GM12878 (cell line): ENCODE measurements at regions not wholly inside any gene's neighbourhood (a gene's known extent, or its start where the extent isn't known, plus 50 kb on each side); places are given as distances from the start of the nearest gene placed in this dataset.

Experiments used
- ATAC-seq: fragments of 200-7000 bp; cut with Tn5 transposase; 3 replicates; pipeline ENCODE4 v1.9.1; 2020; ENCODE audit warnings: mild to moderate bottlenecking, moderate library complexity
- BruUV-seq: library from RNA; stranded (reverse); fragments of 400-500 nt; replicated peaks from 2 replicates; lab custom pipeline; 2021; lab: Mats Ljungman, UMichigan
- CTCF ChIA-PET: fragments of 300-600 bp; sonication (Branson Sonifier 250); formaldehyde crosslinking; extraction: SDS; loops from one replicate; lab custom pipeline; 2021; ENCODE audit warnings: inconsistent platforms; lab: Yijun Ruan, JAX
- POLR2A ChIA-PET: fragments of 350-600 bp; formaldehyde crosslinking; extraction: SDS; loops from one replicate; lab custom pipeline; 2021; ENCODE audit warnings: inconsistent platforms; lab: Charles Lee
- RAD21 ChIA-PET: fragments of 300-600 bp; sonication (Branson Sonifier 250); formaldehyde crosslinking; loops from one replicate; lab custom pipeline; 2023; ENCODE audit warnings: antibody characterized with exemption; ENCODE audit not compliant: unreplicated experiment; lab: Charles Lee
- SMC1A ChIA-PET: fragments of 300-600 bp; sonication (Branson Sonifier 250); formaldehyde crosslinking; loops from one replicate; lab custom pipeline; 2023; ENCODE audit not compliant: unreplicated experiment, uncharacterized antibody; lab: Charles Lee
- DNase-seq: peaks from one replicate; pipeline ENCODE4 v3.0.0-alpha.2; 2011; ENCODE audit warnings: low read depth, low spot score
- FAIRE-seq: peaks from 3 replicates; lab custom pipeline; 2011; peaks lifted over from hg19 to GRCh38; lab: Jason Lieb, UNC
- H2AFZ ChIP-seq: 2 replicates; pipeline ENCODE4 v1.6.0; 2011; ENCODE audit warnings: low read depth, low read length, control low read depth; ENCODE audit not compliant: control insufficient read depth
- H3K27ac ChIP-seq: 2 replicates; pipeline ENCODE4 v1.5.1; 2011; ENCODE audit warnings: control low read depth; ENCODE audit not compliant: control insufficient read depth, insufficient read depth
- H3K27me3 ChIP-seq, 2 experiments: replicated peaks in 1 of 2; 2 replicates each; pipeline versions ENCODE4 v1.6.0 to v1.6.1; 2011; ENCODE audit warnings: low read length in 1 of 2; ENCODE audit not compliant: control insufficient read depth in 2 of 2, insufficient read depth in 2 of 2
- H3K36me3 ChIP-seq, 2 experiments: 2 replicates each; pipeline ENCODE4 v1.5.1; 2011; ENCODE audit warnings: low read length in 1 of 2; ENCODE audit not compliant: control insufficient read depth in 2 of 2, insufficient read depth in 2 of 2
- H3K4me1 ChIP-seq: 2 replicates; pipeline ENCODE4 v1.6.1; 2011; ENCODE audit warnings: mild to moderate bottlenecking, low read length, moderate library complexity, mixed read lengths; ENCODE audit not compliant: control insufficient read depth, insufficient read depth
- H3K4me2 ChIP-seq: 2 replicates; pipeline ENCODE4 v1.6.0; 2011; ENCODE audit warnings: control low read depth; ENCODE audit not compliant: control insufficient read depth, insufficient read depth
- H3K4me3 ChIP-seq: fragments of 200-600 bp; sonication (generic); 2 replicates; pipeline ENCODE4 v1.5.1; 2016
- H3K79me2 ChIP-seq: 2 replicates; pipeline ENCODE4 v1.6.0; 2011; ENCODE audit warnings: low read length; ENCODE audit not compliant: control insufficient read depth, insufficient read depth
- H3K9ac ChIP-seq: 2 replicates; pipeline ENCODE4 v1.8.0; 2011; ENCODE audit warnings: low read length, control low read depth, mixed read lengths; ENCODE audit not compliant: control insufficient read depth, insufficient read depth
- H3K9me3 ChIP-seq: replicated peaks from 3 replicates; pipeline ENCODE4 v1.5.1; 2011; ENCODE audit warnings: mild to moderate bottlenecking, low read length; ENCODE audit not compliant: control insufficient read depth, insufficient read depth
- H4K20me1 ChIP-seq: 2 replicates; pipeline ENCODE4 v1.6.0; 2011; ENCODE audit not compliant: control insufficient read depth, insufficient read depth
- EED ChIP-seq: sonication (generic); IDR thresholded peaks from 2 replicates; pipeline ENCODE4 v1.6.1; 2016; ENCODE audit warnings: antibody characterized with exemption, low read depth
- HDGF ChIP-seq: fragments of 450-650 bp; IDR thresholded peaks from 2 replicates; pipeline ENCODE4 v1.6.1; 2016; ENCODE audit warnings: antibody characterized with exemption
- IKZF1 ChIP-seq: fragments of 450-650 bp; conservative IDR thresholded peaks from 2 replicates; pipeline ENCODE4 v1.6.1; 2017; ENCODE audit warnings: antibody characterized with exemption, mild to moderate bottlenecking
- JUNB ChIP-seq: IDR thresholded peaks from 2 replicates; pipeline ENCODE4 v1.6.1; 2016; ENCODE audit warnings: antibody characterized with exemption, mild to moderate bottlenecking
- NR2C1 ChIP-seq: fragments of 450-650 bp; IDR thresholded peaks from 2 replicates; pipeline ENCODE4 v1.6.1; 2017; ENCODE audit warnings: antibody characterized with exemption, mild to moderate bottlenecking, moderate library complexity
- RFX5 ChIP-seq: IDR thresholded peaks from 2 replicates; pipeline ENCODE4 v1.6.1; 2011; ENCODE audit warnings: low read depth, low read length, improper control_type of control experiment
- STAT3 ChIP-seq: IDR thresholded peaks from 2 replicates; pipeline ENCODE4 v1.6.1; 2011; ENCODE audit warnings: low read depth, low read length, improper control_type of control experiment
- TBL1XR1 ChIP-seq: IDR thresholded peaks from 2 replicates; pipeline ENCODE4 v1.6.1; 2012; ENCODE audit warnings: low read depth, low read length, improper control_type of control experiment
- ZBTB11 ChIP-seq: fragments of 450-650 bp; formaldehyde crosslinking; IDR thresholded peaks from 2 replicates; pipeline ENCODE4 v1.5.0; 2022; ENCODE audit warnings: mild to moderate bottlenecking, missing genetic modification characterization
- WGBS: methylation state at CpG from one replicate; pipeline ENCODE4 v1.1.6; 2016; ENCODE audit warnings: low lambda C conversion rate; ENCODE audit not compliant: insufficient replicate concordance, insufficient coverage; ENCODE audit errors: missing lambda C conversion rate; 5-methylcytosine and 5-hydroxymethylcytosine counted together
- in situ Hi-C: fragments of 300-500 bp; cut with MboI; formaldehyde crosslinking; loops from 9 replicates; pipeline ENCODE4 v1.14.3; 2018; ENCODE audit warnings: mixed read lengths
- intact Hi-C: fragments of 100-400 bp; cut with micrococcal nuclease; formaldehyde crosslinking; loops from one replicate; pipeline ENCODE4 v1.14.2; 2022; ENCODE audit not compliant: unreplicated experiment
- TF ChIP-seq, protein P1 (sequence below): IDR thresholded peaks from 2 replicates; pipeline ENCODE4 v1.6.1; 2011; ENCODE audit warnings: low read depth, mild to moderate bottlenecking, low read length, moderate library complexity, borderline replicate concordance; ENCODE audit errors: extremely low read depth
- TF ChIP-seq, protein P2 (sequence below): fragments of 450-650 bp; IDR thresholded peaks from 2 replicates; pipeline ENCODE4 v1.6.1; 2014; ENCODE audit warnings: mild to moderate bottlenecking

DNA sequence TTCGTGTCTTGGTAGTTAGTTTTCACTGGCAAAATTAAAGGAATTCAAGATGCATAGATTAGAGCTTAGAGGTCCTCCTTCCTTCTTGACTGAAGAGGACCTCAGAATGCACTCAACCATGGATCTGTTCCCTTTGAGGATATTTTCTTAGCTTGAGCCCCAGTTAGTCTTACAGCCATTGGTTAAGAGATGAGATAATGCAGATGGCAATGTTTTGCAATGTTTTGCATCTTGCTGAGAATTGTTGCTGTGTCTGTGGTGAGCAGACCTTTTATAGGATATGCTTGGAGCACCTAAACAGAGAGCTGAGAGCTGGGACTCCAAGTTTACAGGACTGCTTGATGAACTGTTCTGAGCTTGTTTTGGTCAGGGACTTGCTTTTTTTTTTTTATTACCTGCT is 107.5 kb downstream of the TMEM170B start:
- Histone ChIP-seq H3K27me3 (no peaks in the 10 kb centered on the region), H3K9me3 (no peaks in the 10 kb centered on the region; the same call in 2 of the 3 replicates), H4K20me1 (no peaks in the 10 kb centered on the region), H3K4me3 (no peak overlapping the region), H3K9ac (no peak overlapping the region), H3K36me3 (no peaks in the 10 kb centered on the region), H3K27ac (no peak overlapping the region), H3K4me1 (no peaks in the 10 kb centered on the region), H2AFZ (no peak overlapping the region), H3K79me2 (no peaks in the 10 kb centered on the region), H3K4me2 (no peak overlapping the region)
- no TSS peak for BruUV-seq
- CTCF ChIA-PET, result interaction anchor here (0.6 to 2.0 kb wide), 2 partner anchors 10 to 826 kb away, joined by 3 to 11 read pairs; no protein-coding TSS in a partner anchor
- SMC1A ChIA-PET, result interaction anchor here (0.6 to 1.0 kb wide), 4 partner anchors 11 to 646 kb away, joined by 3 read pairs; partner anchors contain the start of gene EDN1
- in situ Hi-C loops (no loop called here), intact Hi-C loops (no loop called here)
- no peak for FAIRE-seq
- WGBS, result 0% methylated on average over 1 of the region's 1 CpG
- POLR2A ChIA-PET, result no interaction called here
- ATAC-seq, result no peak
- no peak for DNase-seq
- RAD21 ChIA-PET, result no interaction called here
- TF ChIP-seq TBL1XR1 (no peak), EED (no peak), IKZF1 (no peak), HDGF (no peak), ZBTB11 (CRISPR knock-in tag) (no peak), JUNB (no peak), RFX5 (no peak), NR2C1 (no peak), STAT3 (no peak)
- TF ChIP-seq, protein P1, sequence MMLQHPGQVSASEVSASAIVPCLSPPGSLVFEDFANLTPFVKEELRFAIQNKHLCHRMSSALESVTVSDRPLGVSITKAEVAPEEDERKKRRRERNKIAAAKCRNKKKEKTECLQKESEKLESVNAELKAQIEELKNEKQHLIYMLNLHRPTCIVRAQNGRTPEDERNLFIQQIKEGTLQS, result no peak
- TF ChIP-seq, protein P2, sequence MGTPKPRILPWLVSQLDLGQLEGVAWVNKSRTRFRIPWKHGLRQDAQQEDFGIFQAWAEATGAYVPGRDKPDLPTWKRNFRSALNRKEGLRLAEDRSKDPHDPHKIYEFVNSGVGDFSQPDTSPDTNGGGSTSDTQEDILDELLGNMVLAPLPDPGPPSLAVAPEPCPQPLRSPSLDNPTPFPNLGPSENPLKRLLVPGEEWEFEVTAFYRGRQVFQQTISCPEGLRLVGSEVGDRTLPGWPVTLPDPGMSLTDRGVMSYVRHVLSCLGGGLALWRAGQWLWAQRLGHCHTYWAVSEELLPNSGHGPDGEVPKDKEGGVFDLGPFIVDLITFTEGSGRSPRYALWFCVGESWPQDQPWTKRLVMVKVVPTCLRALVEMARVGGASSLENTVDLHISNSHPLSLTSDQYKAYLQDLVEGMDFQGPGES, result no peak
